GM23248 (cell line): ENCODE measurements at regions not wholly inside any gene's neighbourhood (a gene's known extent, or its start where the extent isn't known, plus 50 kb on each side); places are given as distances from the start of the nearest gene placed in this dataset.
A peak's percentile ranks its signal among the peaks of the same experiment; 100 is the strongest.

Experiments used
- DNase-seq: peaks from one replicate; pipeline ENCODE4 v3.0.0-alpha.2; 2015
- H2AFZ ChIP-seq: fragments of 200-600 bp; sonication (generic); 2 replicates; pipeline ENCODE4 v1.6.1; 2016; ENCODE audit warnings: antibody characterized with exemption
- H3F3A ChIP-seq: fragments of 200-600 bp; sonication (generic); 2 replicates; pipeline ENCODE4 v1.6.1; 2016; ENCODE audit warnings: mild to moderate bottlenecking, antibody characterized with exemption, mixed run types; ENCODE audit not compliant: insufficient read depth
- H3K27ac ChIP-seq: fragments of 200-600 bp; sonication (generic); 2 replicates; pipeline ENCODE4 v1.5.1; 2016; ENCODE audit warnings: mild to moderate bottlenecking
- H3K27me3 ChIP-seq: fragments of 200-600 bp; sonication (generic); replicated peaks from 2 replicates; pipeline ENCODE4 v1.6.1; 2016; ENCODE audit warnings: mild to moderate bottlenecking; ENCODE audit not compliant: insufficient read depth
- H3K36me3 ChIP-seq: fragments of 200-600 bp; sonication (generic); 2 replicates; pipeline ENCODE4 v1.6.1; 2016; ENCODE audit warnings: low read depth, mild to moderate bottlenecking
- H3K4me1 ChIP-seq: fragments of 200-600 bp; sonication (generic); 2 replicates; pipeline ENCODE4 v1.6.1; 2016; ENCODE audit warnings: mild to moderate bottlenecking; ENCODE audit not compliant: insufficient read depth
- H3K4me2 ChIP-seq: fragments of 200-600 bp; sonication (generic); one replicate; pipeline ENCODE4 v1.6.1; 2016; ENCODE audit warnings: mild to moderate bottlenecking; ENCODE audit not compliant: unreplicated experiment
- H3K4me3 ChIP-seq: fragments of 200-600 bp; sonication (generic); 2 replicates; pipeline ENCODE4 v1.5.1; 2016; ENCODE audit warnings: mild to moderate bottlenecking
- H3K79me2 ChIP-seq: fragments of 200-600 bp; sonication (generic); 2 replicates; pipeline ENCODE4 v1.6.1; 2016; ENCODE audit warnings: mild to moderate bottlenecking; ENCODE audit not compliant: insufficient read depth
- H3K9ac ChIP-seq: fragments of 200-600 bp; sonication (generic); 2 replicates; pipeline ENCODE4 v1.6.1; 2016; ENCODE audit warnings: mild to moderate bottlenecking
- H3K9me2 ChIP-seq: fragments of 200-600 bp; sonication (generic); 2 replicates; pipeline ENCODE4 v1.6.1; 2016; ENCODE audit warnings: mixed run types, mild to moderate bottlenecking, moderate library complexity; ENCODE audit not compliant: insufficient read depth
- H3K9me3 ChIP-seq: fragments of 200-600 bp; sonication (generic); one replicate; pipeline ENCODE4 v1.6.1; 2017; ENCODE audit warnings: low read depth
- H4K20me1 ChIP-seq: fragments of 200-600 bp; sonication (generic); 2 replicates; pipeline ENCODE4 v1.6.0; 2016; ENCODE audit not compliant: insufficient read depth
- EZH2 ChIP-seq: fragments of 200-600 bp; sonication (generic); IDR thresholded peaks from 2 replicates; pipeline ENCODE4 v1.6.1; 2018; ENCODE audit warnings: antibody characterized with exemption, mild to moderate bottlenecking; ENCODE audit not compliant: insufficient read depth, poor library complexity, severe bottlenecking
- EZH2phosphoT487 ChIP-seq: fragments of 200-600 bp; sonication (generic); IDR thresholded peaks from 2 replicates; pipeline ENCODE4 v1.6.1; 2018; ENCODE audit warnings: antibody characterized with exemption, moderate library complexity, mild to moderate bottlenecking, low read depth; ENCODE audit not compliant: insufficient read depth
- WGBS, 2 experiments: methylation state at CpG; one replicate each; pipeline ENCODE4 v1.1.6; 2015 to 2017; ENCODE audit warnings: low lambda C conversion rate in 2 of 2, low coverage in 1 of 2; ENCODE audit errors: missing lambda C conversion rate in 2 of 2; 5-methylcytosine and 5-hydroxymethylcytosine counted together
- in situ Hi-C: fragments of 300-500 bp; cut with MboI; formaldehyde crosslinking; loops from 2 replicates; pipeline ENCODE4 v1.15.0; 2020

GRCh38 chr12:46485853-46486252 lies 113.3 kb upstream of the SLC38A2 start:
- Histone ChIP-seq H3K4me2 (no peak overlapping the region), H3K36me3 (no peaks in the 10 kb centered on the region), H4K20me1 (no peaks in the 10 kb centered on the region), H3K9me2 (peaks cover 4% of the 10 kb centered on the region; the same call in 1 of the 2 replicates), H3K4me3 (no peak overlapping the region), H3F3A (peaks cover 24% of the 10 kb centered on the region), H3K27me3 (no peaks in the 10 kb centered on the region), H3K79me2 (0 out of 2 replicates have a peak, but pooled peaks cover 6% of the 10 kb centered on the region), H3K4me1 (peaks cover 40% of the 10 kb centered on the region), H3K9me3 (no peaks in the 10 kb centered on the region), H2AFZ (no peak overlapping the region), H3K27ac (no peak overlapping the region), H3K9ac (no peak overlapping the region)
- WGBS, 2 experiments: 97 to 98% methylated on average over 5 of the region's 5 CpGs
- DNase-seq: no peak
- TF ChIP-seq EZH2: no peak
- TF ChIP-seq EZH2phosphoT487: no peak
- in situ Hi-C loops: no loop called here

GRCh38 chr12:46484396-46485061 lies 112.0 kb upstream of the SLC38A2 start:
- in situ Hi-C loops: no loop called here

GRCh38 chr12:46483572-46484395 lies 111.2 kb upstream of the SLC38A2 start:
- Histone ChIP-seq H3K4me1 (peaks cover 31% of the 10 kb centered on the region), H3K4me3 (no peak overlapping the region), H2AFZ (no peak overlapping the region), H3K27me3 (no peaks in the 10 kb centered on the region), H3K4me2 (peak overlapping the region; percentile 23), H3K9ac (0 out of 2 replicates have a peak overlapping the region, but pooled peaks have one; percentile 3), H3K79me2 (no peaks in the 10 kb centered on the region), H3K27ac (peak overlapping the region; percentile 32), H4K20me1 (no peaks in the 10 kb centered on the region), H3K9me3 (no peaks in the 10 kb centered on the region), H3F3A (peaks cover 16% of the 10 kb centered on the region), H3K9me2 (peaks cover 4% of the 10 kb centered on the region; the same call in 1 of the 2 replicates), H3K36me3 (no peaks in the 10 kb centered on the region)
- TF ChIP-seq EZH2 (no peak), EZH2phosphoT487 (no peak)
- 51 to 58% methylated on average over 4 of the region's 4 CpGs for WGBS, 2 experiments
- in situ Hi-C loops: no loop called here
- peak; percentile 68 for DNase-seq

More at GRCh38 chr12:46484396-46485061, 112.0 kb upstream of the SLC38A2 start:
- H3K9ac ChIP-seq: no peak overlapping the region
- H3F3A ChIP-seq: peaks cover 16% of the 10 kb centered on the region
- H2AFZ ChIP-seq: no peak overlapping the region
- H3K4me1 ChIP-seq: peaks cover 35% of the 10 kb centered on the region
- no peak for DNase-seq
- TF ChIP-seq EZH2 (no peak), EZH2phosphoT487 (no peak)
- H3K27me3 ChIP-seq: no peaks in the 10 kb centered on the region
- no peak overlapping the region for H3K27ac ChIP-seq
- peaks cover 4% of the 10 kb centered on the region; the same call in 1 of the 2 replicates for H3K9me2 ChIP-seq
- H3K36me3 ChIP-seq: no peaks in the 10 kb centered on the region
- H4K20me1 ChIP-seq: no peaks in the 10 kb centered on the region
- H3K9me3 ChIP-seq: no peaks in the 10 kb centered on the region
- no peak overlapping the region for H3K4me2 ChIP-seq
- no peak overlapping the region for H3K4me3 ChIP-seq
- H3K79me2 ChIP-seq: 0 out of 2 replicates have a peak, but pooled peaks cover 3% of the 10 kb centered on the region
- WGBS, 2 experiments: 90 to 91% methylated on average over 6 of the region's 6 CpGs

DNA sequence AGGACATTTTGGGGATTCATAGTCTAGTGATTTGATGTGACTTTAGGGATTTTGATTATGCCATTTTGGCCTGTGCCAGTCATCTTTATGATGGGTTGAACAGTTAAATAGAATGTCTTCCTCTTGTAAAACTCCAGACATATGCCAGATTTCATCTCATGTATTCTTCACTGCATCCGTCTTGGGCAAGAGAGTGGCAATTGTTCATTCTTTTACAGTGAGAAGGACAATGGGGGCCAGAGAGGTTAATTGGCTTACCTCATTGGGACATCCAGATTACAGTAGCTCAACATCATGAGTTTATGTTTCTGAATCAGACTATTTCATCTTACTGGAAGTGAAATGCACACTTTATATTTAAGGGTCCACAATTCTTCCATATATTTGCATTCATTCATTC lies 108.2 kb upstream of the SLC38A2 start:
- no peak overlapping the region for H3K9ac ChIP-seq
- TF ChIP-seq EZH2phosphoT487 (no peak), EZH2 (no peak)
- H3F3A ChIP-seq: peaks cover 16% of the 10 kb centered on the region
- peak; percentile 25 for DNase-seq
- H4K20me1 ChIP-seq: no peaks in the 10 kb centered on the region
- 46 to 50% methylated on average over 1 of the region's 1 CpG for WGBS, 2 experiments
- peaks cover 36% of the 10 kb centered on the region for H3K4me1 ChIP-seq
- in situ Hi-C loops: no loop called here
- no peak overlapping the region for H2AFZ ChIP-seq
- no peaks in the 10 kb centered on the region for H3K9me3 ChIP-seq
- peak overlapping the region; percentile 7 for H3K4me2 ChIP-seq
- no peaks in the 10 kb centered on the region for H3K27me3 ChIP-seq
- H3K27ac ChIP-seq: peak overlapping the region; percentile 4; the same call in 1 of the 2 replicates
- no peak overlapping the region for H3K4me3 ChIP-seq
- H3K9me2 ChIP-seq: peaks cover 4% of the 10 kb centered on the region; the same call in 1 of the 2 replicates
- no peaks in the 10 kb centered on the region for H3K36me3 ChIP-seq
- no peaks in the 10 kb centered on the region for H3K79me2 ChIP-seq
